HEK293 (cell line): ENCODE measurements at regions not wholly inside any gene's neighbourhood (a gene's known extent, or its start where the extent isn't known, plus 50 kb on each side); places are given as distances from the start of the nearest gene placed in this dataset.

Experiments used
- ATF2 ChIP-seq: fragments of 450-650 bp; formaldehyde crosslinking; IDR thresholded peaks from 2 replicates; pipeline ENCODE4 v1.5.1; 2016; ENCODE audit warnings: missing biosample characterization, missing genetic modification characterization, low read depth
- BCL11B ChIP-seq: fragments of 450-650 bp; formaldehyde crosslinking; IDR thresholded peaks from 2 replicates; pipeline ENCODE4 v1.5.1; 2016; ENCODE audit warnings: low read depth, missing biosample characterization, missing genetic modification characterization
- BCL6B ChIP-seq: fragments of 450-650 bp; formaldehyde crosslinking; IDR thresholded peaks from 2 replicates; pipeline ENCODE4 v1.5.1; 2017; ENCODE audit warnings: missing biosample characterization, missing genetic modification characterization
- HIC1 ChIP-seq: fragments of 450-650 bp; formaldehyde crosslinking; IDR thresholded peaks from 2 replicates; pipeline ENCODE4 v1.5.1; 2016; ENCODE audit warnings: missing biosample characterization, missing genetic modification characterization
- HOXD13 ChIP-seq: sonication (generic); formaldehyde crosslinking; IDR thresholded peaks from 2 replicates; pipeline ENCODE4 v1.8.0; 2022; ENCODE audit warnings: missing genetic modification reagents, borderline replicate concordance
- IKZF3 ChIP-seq: fragments of 450-650 bp; IDR thresholded peaks from 2 replicates; pipeline ENCODE4 v1.5.0; 2018; ENCODE audit warnings: missing biosample characterization, mild to moderate bottlenecking, missing genetic modification characterization, moderate library complexity
- KLF10 ChIP-seq: fragments of 450-650 bp; IDR thresholded peaks from 2 replicates; pipeline ENCODE4 v1.5.1; 2018; ENCODE audit warnings: missing biosample characterization, mild to moderate bottlenecking, missing genetic modification characterization
- KLF16 ChIP-seq: fragments of 450-650 bp; formaldehyde crosslinking; IDR thresholded peaks from 2 replicates; pipeline ENCODE4 v1.5.1; 2017; ENCODE audit warnings: missing biosample characterization, missing genetic modification characterization
- PATZ1 ChIP-seq: fragments of 450-650 bp; formaldehyde crosslinking; IDR thresholded peaks from 2 replicates; pipeline ENCODE4 v1.5.1; 2016; ENCODE audit warnings: missing biosample characterization, missing genetic modification characterization
- REPIN1 ChIP-seq: fragments of 450-650 bp; formaldehyde crosslinking; IDR thresholded peaks from 2 replicates; pipeline ENCODE4 v1.5.1; 2017; ENCODE audit warnings: missing biosample characterization, missing genetic modification characterization, low read depth
- ZBTB44 ChIP-seq: fragments of 450-650 bp; IDR thresholded peaks from 2 replicates; pipeline ENCODE4 v1.5.1; 2018; ENCODE audit warnings: missing biosample characterization, mild to moderate bottlenecking, missing genetic modification characterization
- ZBTB7A ChIP-seq: fragments of 450-650 bp; formaldehyde crosslinking; IDR thresholded peaks from 2 replicates; pipeline ENCODE4 v1.5.1; 2016; ENCODE audit warnings: low read depth, missing biosample characterization, missing genetic modification characterization
- ZNF114 ChIP-seq: fragments of 450-650 bp; formaldehyde crosslinking; IDR thresholded peaks from 2 replicates; pipeline ENCODE4 v1.5.0; 2017; ENCODE audit warnings: missing biosample characterization, missing genetic modification characterization
- ZNF132 ChIP-seq: fragments of 450-650 bp; formaldehyde crosslinking; IDR thresholded peaks from 2 replicates; pipeline ENCODE4 v1.5.1; 2017; ENCODE audit warnings: missing biosample characterization, missing genetic modification characterization, borderline replicate concordance
- ZNF169 ChIP-seq: fragments of 450-650 bp; formaldehyde crosslinking; IDR thresholded peaks from 2 replicates; pipeline ENCODE4 v1.5.1; 2016; ENCODE audit warnings: missing biosample characterization, missing genetic modification characterization
- ZNF18 ChIP-seq: fragments of 450-650 bp; formaldehyde crosslinking; IDR thresholded peaks from 2 replicates; pipeline ENCODE4 v1.5.1; 2016; ENCODE audit warnings: missing biosample characterization, missing genetic modification characterization
- ZNF211 ChIP-seq: fragments of 450-650 bp; formaldehyde crosslinking; IDR thresholded peaks from 2 replicates; pipeline ENCODE4 v1.5.1; 2016; ENCODE audit warnings: low read depth, missing biosample characterization, missing genetic modification characterization
- ZNF274 ChIP-seq, 2 experiments: fragments of 200-500 bp in 1 of 2; fragments of 450-650 bp in 1 of 2; sonication (Bioruptor generic) in 1 of 2; formaldehyde crosslinking in 1 of 2; IDR thresholded peaks; 2 replicates each; pipeline versions ENCODE4 v1.5.1 to v1.6.1; 2014 to 2016; ENCODE audit warnings: borderline replicate concordance in 1 of 2, inconsistent platforms in 1 of 2, low read length in 1 of 2, missing biosample characterization in 1 of 2, missing genetic modification characterization in 1 of 2
- ZNF354C ChIP-seq: fragments of 450-650 bp; formaldehyde crosslinking; IDR thresholded peaks from 2 replicates; pipeline ENCODE4 v1.5.1; 2016; ENCODE audit warnings: missing biosample characterization, missing genetic modification characterization, low read depth, borderline replicate concordance
- ZNF366 ChIP-seq: fragments of 450-650 bp; formaldehyde crosslinking; conservative IDR thresholded peaks from 2 replicates; pipeline ENCODE4 v1.5.1; 2016; ENCODE audit warnings: missing biosample characterization, missing genetic modification characterization
- ZNF621 ChIP-seq: fragments of 450-650 bp; formaldehyde crosslinking; IDR thresholded peaks from 2 replicates; pipeline ENCODE4 v1.5.1; 2017; ENCODE audit warnings: missing biosample characterization, missing genetic modification characterization
- ZNF639 ChIP-seq: fragments of 450-650 bp; formaldehyde crosslinking; IDR thresholded peaks from 2 replicates; pipeline ENCODE4 v1.5.1; 2016; ENCODE audit warnings: missing biosample characterization, missing genetic modification characterization
- ZNF658 ChIP-seq: fragments of 450-650 bp; formaldehyde crosslinking; IDR thresholded peaks from 2 replicates; pipeline ENCODE4; 2016; ENCODE audit warnings: missing biosample characterization, missing genetic modification characterization
- ZNF692 ChIP-seq: fragments of 450-650 bp; formaldehyde crosslinking; IDR thresholded peaks from 2 replicates; pipeline ENCODE4 v1.5.1; 2016; ENCODE audit warnings: missing biosample characterization, missing genetic modification characterization
- ZNF843 ChIP-seq: fragments of 450-650 bp; formaldehyde crosslinking; IDR thresholded peaks from 2 replicates; pipeline ENCODE4 v1.5.1; 2016; ENCODE audit warnings: missing biosample characterization, missing genetic modification characterization
- ZSCAN30 ChIP-seq: fragments of 450-650 bp; IDR thresholded peaks from 2 replicates; pipeline ENCODE4 v1.5.1; 2018; ENCODE audit warnings: missing biosample characterization, mild to moderate bottlenecking, missing genetic modification characterization, moderate library complexity

- TF ChIP-seq ZNF18 (tag by site-specific recombination), result no peak
- no peak for TF ChIP-seq BCL11B (tag by site-specific recombination)
- TF ChIP-seq KLF16 (tag by site-specific recombination), result 0 out of 2 replicates have a peak, but pooled peaks have one; percentile 32
- TF ChIP-seq REPIN1 (tag by site-specific recombination), result no peak
- peak; percentile 75; the same call in 1 of the 2 replicates for TF ChIP-seq ZSCAN30
- TF ChIP-seq ZNF132 (tag by site-specific recombination), result no peak
- TF ChIP-seq ZBTB44 (tag by site-specific recombination), result no peak
- TF ChIP-seq HIC1 (tag by site-specific recombination), result no peak
- TF ChIP-seq ZNF843, result 0 out of 2 replicates have a peak, but pooled peaks have one; percentile 24
- no peak for TF ChIP-seq ZBTB7A (tag by site-specific recombination)
- no peak for TF ChIP-seq ZNF211
- no peak for TF ChIP-seq HOXD13 (CRISPR knock-in tag)
- no peak for TF ChIP-seq ZNF274 (IDR thresholded peaks at IDR 0.05; ENCODE audit: low read length)
- TF ChIP-seq ZNF274 (tag by site-specific recombination; IDR thresholded peaks at IDR 0.05; ENCODE audit: borderline replicate concordance), result no peak
- TF ChIP-seq ZNF639 (tag by site-specific recombination), result no peak
- 0 out of 2 replicates have a peak, but pooled peaks have one; percentile 34 for TF ChIP-seq ATF2 (tag by site-specific recombination)
- TF ChIP-seq BCL6B, result no peak
- TF ChIP-seq ZNF621 (tag by site-specific recombination), result no peak
- TF ChIP-seq IKZF3, result no peak
- no peak for TF ChIP-seq ZNF114 (tag by site-specific recombination)
- no peak for TF ChIP-seq KLF10 (tag by site-specific recombination)
- peak; percentile 25; the same call in 1 of the 2 replicates for TF ChIP-seq PATZ1
- peak; percentile 72 for TF ChIP-seq ZNF692
- no peak for TF ChIP-seq ZNF354C (tag by site-specific recombination)
- TF ChIP-seq ZNF366 (tag by site-specific recombination), result 0 out of 2 replicates have a peak, but pooled peaks have one; percentile 27
- TF ChIP-seq ZNF169, result no peak
- TF ChIP-seq ZNF658 (tag by site-specific recombination), result no peak
These were observed 74.3 kb downstream of the HRH4 start (continued) for GRCh38 chr18:24534737-24535136.
